ENCODE measurements at regions not wholly inside any gene's neighbourhood (a gene's known extent, or its start where the extent isn't known, plus 50 kb on each side); places are given as distances from the start of the nearest gene placed in this dataset.
"Not testable (repeated sequence)": the region's sequence is repeated elsewhere in the genome, so short reads cannot be mapped to it uniquely, and the experiment has no call there.

DNA sequence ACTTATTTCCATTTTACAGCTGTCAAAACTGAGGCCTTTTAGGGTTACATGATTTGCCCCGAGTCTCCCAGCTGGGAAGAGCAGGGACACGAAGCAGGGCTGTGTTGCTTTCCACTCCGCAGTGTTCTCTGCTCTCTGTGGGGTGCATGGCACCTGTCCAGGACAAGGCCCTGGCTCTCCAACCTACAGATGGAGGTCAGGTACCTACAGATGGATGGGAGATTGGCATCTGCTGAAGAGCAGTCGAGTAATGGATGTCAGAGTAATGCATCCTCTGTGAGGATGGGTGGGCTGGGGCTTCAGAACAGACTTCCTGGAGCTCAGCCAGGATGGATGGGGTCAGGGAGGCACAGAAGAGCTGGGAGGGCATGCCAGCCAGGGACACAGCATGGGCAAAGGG, 85.0 kb downstream of the EMX2 start:
- WGBS, 2 donors: 89 to 94% methylated on average over 4 of the region's 4 CpGs

GRCh38 chr10:117629717-117630116, 87.2 kb downstream of the EMX2 start:
- peak; percentile 9 to 54 for DNase-seq (ENCODE audit: low spot score in 2 of 2)
- H3K4me3 ChIP-seq (ENCODE audit: low read depth, poor library complexity, severe bottlenecking); intact Hi-C loops (cut with DNase I; ENCODE audit: low total_unique reads): not testable (repeated sequence)
- 93 to 96% methylated on average over 9 of the region's 9 CpGs for WGBS, 2 donors

More for the DNA sequence above, 85.0 kb downstream of the EMX2 start:
- intact Hi-C loops (cut with DNase I; ENCODE audit: low total_unique reads): no loop called here
- no peak overlapping the region for H3K4me3 ChIP-seq (ENCODE audit: low read depth, poor library complexity, severe bottlenecking)
- peak; percentile 9 to 43 for DNase-seq (ENCODE audit: low spot score in 2 of 2)
- no peak for TF ChIP-seq POLR2A (IDR thresholded peaks at IDR 0.05)
- no peak for TF ChIP-seq CTCF (IDR thresholded peaks at IDR 0.05)

GRCh38 chr10:117631276-117632145, 89.0 kb downstream of the EMX2 start:
- DNase-seq (ENCODE audit: low spot score in 2 of 2): peak; percentile 60 to 89
- 68 to 75% methylated on average over 9 to 11 of the region's 11 CpGs for WGBS, 2 donors
- no peak for TF ChIP-seq POLR2A (IDR thresholded peaks at IDR 0.05)
- no peak for TF ChIP-seq CTCF (IDR thresholded peaks at IDR 0.05)
- intact Hi-C loops (cut with DNase I; ENCODE audit: low total_unique reads): no loop called here
- H3K4me3 ChIP-seq (ENCODE audit: low read depth, poor library complexity, severe bottlenecking): no peak overlapping the region

GRCh38 chr10:117632406-117632805, 89.9 kb downstream of the EMX2 start:
- intact Hi-C loops (cut with DNase I; ENCODE audit: low total_unique reads): no loop called here
- WGBS, 2 donors: 93 to 95% methylated on average over 7 of the region's 7 CpGs
- peak; percentile 11 to 50 for DNase-seq (ENCODE audit: low spot score in 2 of 2)
- H3K4me3 ChIP-seq (ENCODE audit: low read depth, poor library complexity, severe bottlenecking): no peak overlapping the region
- TF ChIP-seq POLR2A (IDR thresholded peaks at IDR 0.05) (no peak), CTCF (IDR thresholded peaks at IDR 0.05) (no peak)

- peak in 1 of 2 donors; percentile 83 for DNase-seq (ENCODE audit: low spot score in 2 of 2)
- no peak overlapping the region for H3K4me3 ChIP-seq (ENCODE audit: low read depth, poor library complexity, severe bottlenecking)
- no peak for TF ChIP-seq POLR2A (IDR thresholded peaks at IDR 0.05)
- TF ChIP-seq CTCF (IDR thresholded peaks at IDR 0.05): no peak
- 40 to 56% methylated on average over 4 of the region's 4 CpGs for WGBS, 2 donors
- intact Hi-C loops (cut with DNase I; ENCODE audit: low total_unique reads): no loop called here
These were observed 93.3 kb downstream of the EMX2 start for GRCh38 chr10:117635826-117636225.

DNA sequence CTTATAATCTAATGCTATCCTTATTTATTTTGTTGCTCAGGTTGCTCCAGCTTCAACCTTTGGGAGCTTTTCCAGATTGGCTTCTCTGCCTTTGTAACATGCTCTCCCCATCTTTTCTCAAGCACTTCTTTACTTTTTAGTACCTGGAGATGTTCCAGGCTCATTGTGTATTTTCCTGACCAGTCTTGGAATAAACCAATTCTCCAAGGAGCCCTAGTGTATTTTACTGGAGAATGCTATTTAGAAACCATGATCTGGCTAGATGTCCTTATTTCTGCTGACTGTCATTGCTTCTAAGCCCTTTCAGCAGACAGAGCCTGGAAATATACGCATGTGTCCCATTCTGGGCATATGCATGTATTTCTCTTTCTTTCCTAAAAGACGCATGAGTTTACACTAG, 95.7 kb downstream of the EMX2 start:
- H3K4me3 ChIP-seq (ENCODE audit: low read depth, poor library complexity, severe bottlenecking): no peak overlapping the region
- WGBS, 2 donors: 85 to 91% methylated on average over 2 of the region's 2 CpGs
- DNase-seq (ENCODE audit: low spot score in 2 of 2): no peak
- TF ChIP-seq CTCF (IDR thresholded peaks at IDR 0.05) (no peak), POLR2A (IDR thresholded peaks at IDR 0.05) (no peak)
- intact Hi-C loops (cut with DNase I; ENCODE audit: low total_unique reads): no loop called here

Measured in lower leg skin (tissue), 4 donors.